ELR (cell line): ENCODE measurements at regions not wholly inside any gene's neighbourhood (a gene's known extent, or its start where the extent isn't known, plus 50 kb on each side); places are given as distances from the start of the nearest gene placed in this dataset.
"Not testable (repeated sequence)": the region's sequence is repeated elsewhere in the genome, so short reads cannot be mapped to it uniquely, and the experiment has no call there.

Experiments
- DNase-seq: peaks from one replicate; pipeline ENCODE4 v3.0.0-alpha.2; 2015; ENCODE audit warnings: low read depth

GRCh38 chr2:155904720-155905119 lies 427.8 kb downstream of the NR4A2 start:
- DNase-seq = no peak

DNA sequence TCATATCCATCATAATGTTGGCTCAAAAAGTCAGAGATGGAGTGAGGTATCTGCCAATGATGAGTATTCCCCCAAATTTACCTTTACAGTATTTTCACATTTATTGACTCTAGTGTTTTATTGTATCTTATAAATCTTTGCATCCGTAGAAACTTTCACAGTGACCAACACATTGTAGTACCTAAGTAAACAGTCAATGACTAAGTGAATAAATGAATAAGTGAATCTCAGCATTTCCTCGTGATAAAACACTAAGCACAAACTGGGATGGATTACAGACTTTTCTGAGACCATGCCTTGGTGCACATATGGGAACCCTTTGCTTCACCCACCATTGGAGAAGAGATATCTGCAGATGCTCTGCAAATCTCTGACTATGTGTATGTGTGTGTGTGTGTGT lies 429.9 kb downstream of the NR4A2 start:
- DNase-seq = no peak

DNA sequence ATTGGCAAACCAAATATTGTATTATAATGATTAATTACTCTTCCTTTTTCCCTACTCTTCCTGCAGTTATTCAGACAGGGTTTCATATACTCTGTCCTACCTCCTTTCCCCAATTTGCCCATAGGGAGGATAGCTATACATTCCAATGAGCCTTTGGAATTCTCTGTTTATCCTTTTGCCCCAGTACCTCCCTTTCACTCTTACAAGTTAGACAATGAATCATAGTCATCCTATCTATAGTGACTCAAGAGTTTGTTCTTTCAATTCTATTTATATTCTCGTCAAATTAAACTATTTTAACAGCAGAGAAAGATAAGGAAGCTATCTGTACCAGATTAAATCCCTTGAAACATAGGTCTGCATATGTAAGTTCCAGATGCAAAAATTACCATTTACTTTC lies 437.5 kb downstream of the NR4A2 start:
- peak; percentile 2 for DNase-seq

DNA sequence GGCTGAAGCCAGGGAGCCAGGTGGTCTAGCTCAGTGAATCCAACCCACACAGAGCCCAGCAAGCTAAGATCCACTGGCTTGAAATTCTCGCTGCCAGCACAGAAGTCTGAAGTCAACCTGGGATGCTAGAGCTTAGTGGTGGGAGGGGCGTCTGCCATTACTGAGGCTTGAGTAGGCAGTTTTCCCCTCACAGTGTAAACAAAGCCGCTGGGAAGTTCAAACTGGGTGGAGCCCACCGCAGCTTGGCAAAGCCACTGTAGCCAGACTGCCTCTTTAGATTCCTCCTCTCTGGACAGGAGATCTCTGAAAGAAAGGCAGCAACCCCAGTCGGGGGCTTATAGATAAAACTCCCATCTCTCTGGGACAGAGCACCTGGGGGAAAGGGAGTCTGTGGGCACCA lies 452.1 kb downstream of the NR4A2 start:
- DNase-seq = not testable (repeated sequence)

DNA sequence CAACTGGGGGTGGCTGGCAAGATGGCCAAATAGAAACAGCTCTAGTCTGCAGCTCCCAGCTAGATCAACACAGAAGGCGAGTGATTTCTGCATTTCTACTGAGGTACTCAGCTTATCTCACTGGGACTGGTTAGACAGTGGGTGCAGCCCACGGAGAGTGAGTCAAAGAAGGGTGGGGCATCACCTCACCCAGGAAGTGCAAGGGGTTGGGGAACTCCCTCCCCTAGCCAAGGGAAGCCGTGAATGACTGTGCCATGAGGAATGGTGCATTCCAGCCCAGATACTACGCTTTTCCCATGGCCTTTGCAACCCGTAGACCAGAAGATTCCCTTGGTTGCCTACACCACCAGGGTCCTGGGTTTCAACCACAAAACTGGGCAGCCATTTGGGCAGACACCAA lies 452.6 kb downstream of the NR4A2 start:
- peak; percentile 45 for DNase-seq

DNA sequence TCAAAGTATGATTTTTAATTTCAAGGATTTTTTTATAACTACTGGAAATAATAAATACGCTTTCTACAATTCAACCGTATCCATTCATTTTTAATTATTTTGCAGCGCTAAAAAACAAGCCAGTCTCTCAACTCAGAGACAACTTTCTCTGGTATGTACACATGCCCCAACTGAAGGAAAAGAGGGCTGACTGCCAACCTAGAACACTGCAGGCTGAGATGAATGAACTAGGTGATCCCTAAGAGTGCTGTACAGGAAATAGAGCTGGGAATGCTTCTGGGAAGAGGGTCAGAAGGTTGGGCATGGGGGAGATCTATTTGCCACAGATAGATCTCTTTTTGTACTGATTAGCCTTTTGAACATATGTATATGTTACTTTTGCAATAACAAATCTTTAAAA lies 460.1 kb downstream of the NR4A2 start:
- DNase-seq = no peak

GRCh38 chr2:155871940-155872339 lies 460.6 kb downstream of the NR4A2 start:
- no peak for DNase-seq

GRCh38 chr2:155867564-155867963 lies 465.0 kb downstream of the NR4A2 start:
- DNase-seq = no peak

DNA sequence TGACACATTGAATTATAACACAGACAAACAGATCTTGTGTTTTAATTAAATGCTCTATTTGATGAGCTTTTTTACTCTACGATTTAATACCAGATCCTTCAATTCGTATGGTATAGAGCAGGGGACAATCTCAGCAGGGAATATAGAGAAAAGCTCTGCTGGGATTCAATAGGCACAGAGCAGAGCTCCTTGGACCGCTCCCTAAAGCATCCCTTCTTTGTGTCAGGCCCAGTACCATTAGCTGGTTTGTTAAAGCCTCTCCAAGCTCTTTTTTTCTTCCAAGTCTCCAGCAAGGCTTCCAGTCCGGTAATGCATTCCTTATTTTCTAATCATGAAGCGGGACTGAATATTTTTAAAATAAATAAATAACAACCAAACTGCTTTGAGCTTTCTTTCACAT lies 466.0 kb downstream of the NR4A2 start:
- DNase-seq = no peak

- no peak for DNase-seq
Observed at GRCh38 chr2:155852156-155852555, 480.4 kb downstream of the NR4A2 start.

DNA sequence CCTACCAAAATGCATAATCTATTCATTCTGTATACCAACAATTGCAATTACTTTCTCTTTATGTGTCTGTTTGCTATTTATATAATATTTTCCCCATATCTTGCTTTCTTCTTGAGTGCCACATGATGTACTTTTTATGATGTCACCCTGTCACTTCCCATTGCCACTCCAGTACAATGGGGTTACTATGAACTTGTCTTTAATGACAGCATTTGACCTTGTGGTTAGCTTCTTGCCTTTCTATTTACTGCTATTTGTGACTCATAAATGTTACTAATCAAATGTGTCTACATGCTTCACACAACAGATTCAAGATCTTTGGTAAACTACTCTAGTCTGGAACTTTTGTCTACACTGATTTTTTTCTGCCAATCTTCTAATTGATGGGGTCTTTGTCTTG lies 486.3 kb downstream of the NR4A2 start:
- peak; percentile 2 for DNase-seq

GRCh38 chr2:155844461-155844860 lies 488.1 kb downstream of the NR4A2 start:
- no peak for DNase-seq

GRCh38 chr2:155842103-155842502 lies 490.4 kb downstream of the NR4A2 start:
- no peak for DNase-seq

DNA sequence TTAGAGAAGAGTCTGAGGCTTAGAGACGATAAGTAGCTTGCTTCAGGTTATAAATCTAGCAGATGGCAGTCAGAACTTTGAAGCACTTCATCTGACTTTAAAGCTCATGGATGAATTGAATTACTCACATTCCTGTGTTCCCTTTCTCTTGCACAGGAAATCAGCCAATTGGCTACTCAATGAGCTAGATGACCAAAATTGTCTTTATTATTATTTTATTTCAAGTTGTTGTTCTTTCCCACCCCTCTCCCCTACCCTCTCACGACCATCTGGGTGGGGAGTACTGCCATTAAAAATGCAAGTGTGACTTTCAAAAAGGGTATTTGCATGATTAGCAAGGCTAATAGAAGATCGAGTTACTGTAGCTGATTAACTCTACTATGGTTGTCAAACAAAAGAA lies 491.1 kb downstream of the NR4A2 start:
- no peak for DNase-seq

DNA sequence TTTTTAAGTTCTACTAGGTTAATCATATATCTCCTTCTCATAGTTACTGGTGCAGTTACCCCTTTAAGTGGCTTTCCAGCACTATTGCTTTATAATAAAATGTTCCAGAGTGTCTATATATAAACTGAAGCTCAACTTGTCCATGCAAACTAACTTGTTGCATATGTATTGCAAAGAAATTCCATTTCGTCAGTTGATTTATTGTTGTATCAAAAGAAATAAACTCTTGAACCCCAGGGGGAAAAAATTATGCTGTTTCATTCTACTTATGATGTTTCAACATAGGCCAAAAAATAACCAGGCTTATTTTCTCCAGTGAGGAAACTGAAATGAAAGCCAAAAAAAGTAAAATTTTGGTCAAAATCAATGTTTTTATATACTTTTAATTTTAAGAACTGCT lies 491.9 kb downstream of the NR4A2 start:
- no peak for DNase-seq

DNA sequence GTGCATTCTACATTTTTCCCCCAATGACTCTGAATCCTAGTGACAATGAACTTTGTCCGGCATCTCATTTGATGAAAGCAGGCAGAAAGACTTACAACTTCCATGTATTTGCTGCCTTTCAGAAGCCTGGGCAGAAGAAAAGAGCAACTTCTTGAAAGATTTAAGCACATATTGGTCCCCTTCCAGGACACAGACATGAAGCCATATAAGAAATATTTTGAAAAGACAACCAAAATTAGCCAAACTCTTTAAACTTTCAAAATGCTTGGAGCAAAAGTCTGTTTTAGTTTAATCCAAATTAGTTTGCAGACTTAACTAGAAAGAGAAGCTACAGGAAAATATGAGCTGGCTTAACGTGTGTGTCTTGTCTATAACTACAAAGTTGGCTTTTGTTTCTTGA lies 492.5 kb downstream of the NR4A2 start:
- DNase-seq = no peak

DNA sequence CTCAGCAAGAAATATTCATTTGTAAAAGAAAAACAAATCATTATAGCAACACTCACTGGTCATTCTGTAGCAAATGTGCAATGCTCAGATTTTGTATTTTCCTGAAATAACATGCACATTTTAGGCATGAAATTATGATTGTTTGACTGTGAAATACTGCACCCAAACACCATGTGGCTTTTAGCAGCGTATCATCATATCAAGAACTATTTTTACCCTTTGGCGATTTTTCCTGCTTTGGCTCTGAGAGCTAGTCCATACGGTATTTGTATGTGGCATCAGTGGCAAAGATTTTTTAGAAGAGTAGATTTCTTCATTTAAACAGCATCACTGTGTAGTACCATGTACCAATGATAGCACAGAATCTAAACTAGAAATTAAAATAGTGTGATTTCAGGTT lies 493.1 kb downstream of the NR4A2 start:
- DNase-seq = no peak

DNA sequence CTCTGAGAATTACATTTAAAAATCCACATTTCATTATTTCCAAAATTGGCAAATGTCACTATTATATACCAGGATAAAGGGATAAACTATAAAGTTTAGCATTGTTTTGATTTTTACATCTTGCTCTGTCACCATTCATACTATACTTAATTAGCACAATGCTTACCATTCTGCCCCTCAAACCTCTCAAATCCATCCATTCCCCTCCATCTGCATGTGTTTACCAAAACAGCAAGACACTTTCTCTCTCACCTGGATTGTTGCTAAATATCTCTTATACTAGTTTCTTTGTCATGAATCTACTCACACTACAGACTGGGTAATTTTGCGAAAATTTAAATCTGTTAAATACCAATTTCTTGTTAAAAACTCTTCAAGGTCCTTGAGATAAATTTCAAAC lies 496.1 kb downstream of the NR4A2 start:
- no peak for DNase-seq

DNA sequence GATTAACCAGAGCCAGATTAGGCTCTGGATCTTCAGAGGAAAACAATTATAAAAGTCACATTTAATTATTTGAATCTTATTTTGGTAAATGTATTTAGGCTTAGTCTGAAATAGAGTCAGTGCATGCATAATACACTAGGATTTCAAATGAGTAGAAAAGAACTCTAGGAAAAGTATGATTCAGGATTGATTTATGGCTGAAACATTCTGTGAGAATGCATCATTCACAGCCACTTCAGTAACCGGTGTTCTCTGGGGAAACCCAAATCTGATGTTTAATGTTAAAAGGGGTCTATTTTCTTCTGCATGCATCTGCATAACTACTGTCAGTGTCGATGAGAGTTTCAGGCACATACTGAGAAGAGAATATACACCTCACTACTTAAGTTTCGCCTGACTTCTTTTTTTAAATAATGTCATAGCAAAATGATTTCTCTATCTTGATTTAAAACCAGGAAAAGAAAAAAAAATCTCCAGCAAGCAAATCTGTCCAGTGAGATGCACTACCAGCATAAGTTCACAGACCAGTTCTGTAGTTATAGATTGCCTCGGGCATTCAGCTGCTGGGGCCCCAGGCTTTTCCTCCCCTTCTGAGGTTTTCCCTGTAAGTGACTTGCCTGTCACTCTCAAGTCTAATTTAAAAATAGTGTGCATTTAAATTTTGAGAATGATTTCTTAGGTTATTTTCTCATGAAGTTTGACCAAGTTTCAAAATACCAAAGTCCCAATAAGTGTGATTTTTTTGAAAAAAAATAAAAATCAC lies 501.5 kb downstream of the NR4A2 start:
- DNase-seq = no peak

GRCh38 chr2:155830351-155830750 lies 502.2 kb downstream of the NR4A2 start:
- DNase-seq = no peak

GRCh38 chr2:155825876-155826275 lies 506.6 kb downstream of the NR4A2 start:
- DNase-seq = no peak

GRCh38 chr2:155815851-155816250 lies 516.7 kb downstream of the NR4A2 start:
- DNase-seq = peak; percentile 10

- DNase-seq = no peak
Observed at GRCh38 chr2:155815275-155815674, 517.2 kb downstream of the NR4A2 start.

DNA sequence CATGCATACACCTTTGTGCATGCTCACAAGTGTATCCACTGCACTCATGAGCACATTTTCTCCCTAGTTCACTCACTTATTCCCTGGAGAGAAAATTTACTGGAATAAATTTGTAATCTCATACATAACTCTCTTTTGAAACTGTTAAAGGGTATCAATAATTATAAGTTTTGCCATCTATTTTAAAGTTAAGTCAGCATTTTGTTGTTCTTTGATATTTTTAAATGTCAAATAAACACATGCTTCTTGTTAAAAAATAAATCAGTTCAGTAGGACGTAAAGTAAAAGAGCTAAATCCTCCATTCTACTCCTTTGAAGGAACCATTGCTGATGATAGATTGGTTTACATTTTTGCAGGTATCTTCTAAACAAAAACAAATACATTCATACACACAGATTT lies 522.1 kb downstream of the NR4A2 start:
- no peak for DNase-seq

- DNase-seq = no peak
Observed at GRCh38 chr2:155802888-155803287, 529.6 kb downstream of the NR4A2 start.
